ENCODE measurements at regions not wholly inside any gene's neighbourhood (a gene's known extent, or its start where the extent isn't known, plus 50 kb on each side); places are given as distances from the start of the nearest gene placed in this dataset.

DNA sequence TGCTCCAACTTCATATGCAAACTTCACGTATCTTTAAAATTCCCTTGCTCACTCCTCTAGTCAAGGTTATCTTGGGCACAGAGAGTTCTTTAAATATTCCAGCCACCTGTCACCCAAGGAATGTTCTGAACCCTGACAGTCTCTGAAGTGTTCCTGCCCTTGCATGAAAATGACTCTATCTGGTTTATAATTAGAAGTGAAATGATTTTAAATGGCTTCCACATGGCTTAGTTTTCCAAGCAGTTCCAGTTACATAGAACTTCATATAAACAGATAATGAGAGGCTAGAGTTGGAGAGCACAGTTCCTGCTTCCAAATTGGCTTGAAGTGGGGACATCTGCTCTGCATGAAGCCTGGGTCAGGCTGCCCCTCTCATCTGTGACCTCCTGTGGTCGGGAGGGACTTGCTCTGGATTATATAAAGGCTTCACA, 81.9 kb downstream of the SLC4A3 start:
- H3K4me1 Mint-ChIP-seq (ENCODE audit: unreplicated experiment) = peaks cover 31% of the 10 kb centered on the region
- H3K9me3 Mint-ChIP-seq = peaks cover 11% of the 10 kb centered on the region
- H3K27me3 Mint-ChIP-seq = peaks cover 21% of the 10 kb centered on the region
- TF ChIP-seq, protein P1, sequence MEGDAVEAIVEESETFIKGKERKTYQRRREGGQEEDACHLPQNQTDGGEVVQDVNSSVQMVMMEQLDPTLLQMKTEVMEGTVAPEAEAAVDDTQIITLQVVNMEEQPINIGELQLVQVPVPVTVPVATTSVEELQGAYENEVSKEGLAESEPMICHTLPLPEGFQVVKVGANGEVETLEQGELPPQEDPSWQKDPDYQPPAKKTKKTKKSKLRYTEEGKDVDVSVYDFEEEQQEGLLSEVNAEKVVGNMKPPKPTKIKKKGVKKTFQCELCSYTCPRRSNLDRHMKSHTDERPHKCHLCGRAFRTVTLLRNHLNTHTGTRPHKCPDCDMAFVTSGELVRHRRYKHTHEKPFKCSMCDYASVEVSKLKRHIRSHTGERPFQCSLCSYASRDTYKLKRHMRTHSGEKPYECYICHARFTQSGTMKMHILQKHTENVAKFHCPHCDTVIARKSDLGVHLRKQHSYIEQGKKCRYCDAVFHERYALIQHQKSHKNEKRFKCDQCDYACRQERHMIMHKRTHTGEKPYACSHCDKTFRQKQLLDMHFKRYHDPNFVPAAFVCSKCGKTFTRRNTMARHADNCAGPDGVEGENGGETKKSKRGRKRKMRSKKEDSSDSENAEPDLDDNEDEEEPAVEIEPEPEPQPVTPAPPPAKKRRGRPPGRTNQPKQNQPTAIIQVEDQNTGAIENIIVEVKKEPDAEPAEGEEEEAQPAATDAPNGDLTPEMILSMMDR (conservative IDR thresholded peaks at IDR 0.05) = no peak
- DNase-seq (ENCODE audit: extremely low spot score, unreplicated experiment) = no peak
- no peak overlapping the region for H3K27ac Mint-ChIP-seq
- no peak overlapping the region for H3K4me3 Mint-ChIP-seq
- peaks cover 4% of the 10 kb centered on the region for H3K36me3 Mint-ChIP-seq

DNA sequence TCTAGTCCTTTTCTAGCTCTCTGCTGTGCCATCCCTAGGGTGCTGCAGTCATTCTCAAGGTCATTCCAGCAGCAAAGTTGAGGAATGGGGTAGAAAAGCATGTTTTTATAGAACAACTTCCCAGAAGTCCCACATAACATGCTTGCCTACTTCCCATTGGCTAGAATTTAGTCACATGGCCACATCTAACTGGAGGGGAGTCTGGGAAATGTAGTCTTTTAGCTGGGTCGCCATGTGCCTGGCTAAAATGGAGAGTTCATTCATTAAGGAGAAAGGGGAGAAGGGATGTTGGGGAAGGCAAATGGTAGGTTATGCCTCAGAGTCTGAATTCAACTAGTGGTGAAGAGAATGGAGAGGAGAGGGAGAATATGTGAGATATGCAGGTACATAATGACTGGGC, 85.7 kb downstream of the SLC4A3 start:
- Mint-ChIP-seq H3K9me3 (peaks cover 11% of the 10 kb centered on the region), H3K27me3 (peaks cover 16% of the 10 kb centered on the region), H3K27ac (no peak overlapping the region), H3K36me3 (peaks cover 4% of the 10 kb centered on the region), H3K4me1 (ENCODE audit: unreplicated experiment) (peaks cover 9% of the 10 kb centered on the region), H3K4me3 (no peak overlapping the region)
- TF ChIP-seq, protein P1 (conservative IDR thresholded peaks at IDR 0.05) = no peak
- no peak for DNase-seq (ENCODE audit: extremely low spot score, unreplicated experiment)

DNA sequence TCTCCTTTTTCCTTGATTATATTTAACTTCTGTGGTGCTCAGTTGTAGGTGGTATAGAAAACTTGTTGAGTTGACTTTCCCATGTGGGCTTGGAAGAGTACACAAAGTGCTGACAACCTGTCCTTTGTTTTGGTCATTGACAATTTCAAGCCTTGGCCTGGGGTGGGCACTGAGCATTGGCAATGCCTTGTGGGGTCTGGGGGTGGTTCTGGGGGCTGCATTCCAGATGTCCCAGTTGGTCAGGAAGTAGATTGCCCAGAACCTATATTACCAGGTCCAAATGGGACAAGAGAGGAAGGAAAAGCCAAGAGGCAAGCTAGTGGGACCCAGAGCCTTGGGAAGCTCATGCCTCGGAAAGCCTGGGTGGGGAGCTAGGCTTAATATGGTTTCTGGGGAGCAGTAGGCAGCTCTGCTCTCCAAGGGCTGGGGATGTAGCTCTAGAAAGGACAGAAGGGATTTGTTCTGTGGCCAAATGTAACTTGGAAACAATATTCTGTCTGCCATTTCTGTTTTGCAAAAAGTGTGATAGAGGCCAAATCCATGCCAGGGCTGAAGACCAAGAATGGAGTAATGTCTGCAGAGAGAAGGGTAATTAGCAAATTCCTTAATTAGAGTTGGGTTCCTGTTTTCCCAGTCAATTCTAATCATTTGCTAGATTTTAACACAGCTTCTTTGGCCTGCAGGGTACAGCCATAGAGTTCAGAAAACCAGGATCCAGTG, 87.4 kb downstream of the SLC4A3 start:
- TF ChIP-seq, protein P1 (conservative IDR thresholded peaks at IDR 0.05) = no peak
- Mint-ChIP-seq H3K27me3 (peaks cover 14% of the 10 kb centered on the region), H3K27ac (no peak overlapping the region), H3K4me1 (ENCODE audit: unreplicated experiment) (no peaks in the 10 kb centered on the region), H3K9me3 (peaks cover 8% of the 10 kb centered on the region), H3K4me3 (no peak overlapping the region), H3K36me3 (peaks cover 4% of the 10 kb centered on the region)
- no peak for DNase-seq (ENCODE audit: extremely low spot score, unreplicated experiment)

DNA sequence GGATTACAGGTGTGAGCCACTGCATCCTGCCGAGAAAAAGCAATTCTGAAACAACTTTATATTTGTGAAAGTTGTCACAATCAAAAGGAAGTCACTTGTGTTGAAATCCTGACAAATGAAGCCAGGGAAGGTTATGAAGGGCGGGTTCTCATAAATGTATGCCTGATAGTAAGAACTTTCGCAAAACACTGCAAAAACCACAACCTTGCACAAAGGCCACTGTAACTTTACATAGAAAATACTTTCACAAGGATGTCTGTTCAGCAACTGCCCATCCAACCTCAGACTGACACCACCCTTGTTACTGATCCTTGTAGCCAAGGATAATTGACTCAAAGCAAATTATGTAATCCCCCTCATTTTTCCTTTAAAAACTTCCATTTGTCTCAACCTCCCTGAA, 90.6 kb downstream of the SLC4A3 start:
- DNase-seq (ENCODE audit: extremely low spot score, unreplicated experiment) = no peak
- Mint-ChIP-seq H3K36me3 (no peaks in the 10 kb centered on the region), H3K27ac (no peak overlapping the region), H3K4me1 (ENCODE audit: unreplicated experiment) (peaks cover 10% of the 10 kb centered on the region), H3K27me3 (peaks cover 6% of the 10 kb centered on the region), H3K4me3 (no peak overlapping the region), H3K9me3 (peaks cover 8% of the 10 kb centered on the region)
- TF ChIP-seq, protein P1 (conservative IDR thresholded peaks at IDR 0.05) = no peak

DNA sequence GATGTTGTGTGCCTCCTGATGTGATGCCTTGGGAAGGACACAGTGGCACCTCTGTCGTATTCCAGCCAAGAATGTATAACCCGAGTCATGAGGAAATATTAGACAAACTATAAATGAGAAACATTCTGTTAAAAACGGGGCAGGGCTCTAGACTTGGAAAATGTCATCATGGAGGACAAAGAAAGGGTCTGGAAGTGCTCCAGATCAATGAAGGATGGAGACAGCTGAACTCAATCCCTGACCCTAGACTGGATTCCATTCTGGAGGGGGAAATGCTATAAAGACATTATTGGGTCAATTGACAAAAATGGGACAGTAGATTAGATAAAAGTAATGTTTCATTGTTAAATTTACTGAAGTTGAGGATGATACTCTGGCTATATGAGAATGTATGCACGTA, 92.1 kb downstream of the SLC4A3 start:
- TF ChIP-seq, protein P1 (conservative IDR thresholded peaks at IDR 0.05) = no peak
- H3K36me3 Mint-ChIP-seq = no peaks in the 10 kb centered on the region
- peaks cover 3% of the 10 kb centered on the region for H3K27me3 Mint-ChIP-seq
- no peak overlapping the region for H3K4me3 Mint-ChIP-seq
- no peaks in the 10 kb centered on the region for H3K9me3 Mint-ChIP-seq
- DNase-seq (ENCODE audit: extremely low spot score, unreplicated experiment) = no peak
- no peak overlapping the region for H3K27ac Mint-ChIP-seq
- peaks cover 15% of the 10 kb centered on the region for H3K4me1 Mint-ChIP-seq (ENCODE audit: unreplicated experiment)
